ENCODE measurements at regions not wholly inside any gene's neighbourhood (a gene's known extent, or its start where the extent isn't known, plus 50 kb on each side); places are given as distances from the start of the nearest gene placed in this dataset.

GRCh38 chr18:56168049-56168781 is 470.2 kb downstream of the TXNL1 start:
- DNase-seq (no peak), ATAC-seq (replicated peaks in 1 of 4) (no peak)
- H3K36me3 Mint-ChIP-seq = no peaks in the 10 kb centered on the region
- Histone ChIP-seq H3K4me1 (ENCODE audit: control insufficient read depth in 1 of 2, extremely low read depth in 1 of 2, insufficient read depth in 2 of 2, low read length in 2 of 2) (no peaks in the 10 kb centered on the region), H3K36me3 (ENCODE audit: control insufficient read depth in 2 of 2, extremely low read depth in 1 of 2, insufficient read depth in 1 of 2, low read length in 1 of 2) (no peaks in the 10 kb centered on the region), H3K4me3 (ENCODE audit: control insufficient read depth in 1 of 2, extremely low read depth in 1 of 2, low read length in 1 of 2) (no peak overlapping the region), H3K27me3 (replicated peaks in 1 of 2; ENCODE audit: control insufficient read depth in 2 of 2, extremely low read depth in 1 of 2, insufficient read depth in 2 of 2, low read length in 1 of 2) (no peaks in the 10 kb centered on the region), H3K27ac (ENCODE audit: low read length) (no peak overlapping the region), H3K9me3 (no peaks in the 10 kb centered on the region)
- H3K9me3 Mint-ChIP-seq = peaks cover 0 to 4% (median 3%) of the 10 kb centered on the region in 3 donors
- H3K27ac Mint-ChIP-seq = no peak overlapping the region
- no peak overlapping the region for H3K4me3 Mint-ChIP-seq
- ChIA-PET CTCF (no interaction called here), POLR2A (no interaction called here)
- 75% methylated on average over 2 of the region's 5 CpGs for WGBS (ENCODE audit: insufficient coverage)
- H3K4me1 Mint-ChIP-seq = no peaks in the 10 kb centered on the region
- no peaks in the 10 kb centered on the region for H3K27me3 Mint-ChIP-seq

- POLR2A ChIA-PET = no interaction called here
Measured at GRCh38 chr18:56167366-56167765, 471.0 kb downstream of the TXNL1 start.

GRCh38 chr18:56166914-56167313 is 471.5 kb downstream of the TXNL1 start:
- H3K27me3 ChIP-seq (replicated peaks in 1 of 2; ENCODE audit: control insufficient read depth in 2 of 2, extremely low read depth in 1 of 2, insufficient read depth in 2 of 2, low read length in 1 of 2) = no peaks in the 10 kb centered on the region
- H3K4me3 ChIP-seq (ENCODE audit: control insufficient read depth in 1 of 2, extremely low read depth in 1 of 2, low read length in 1 of 2) = no peak overlapping the region
- no peak for ATAC-seq (replicated peaks in 1 of 4)
- H3K27ac ChIP-seq (ENCODE audit: low read length) = no peak overlapping the region
- no peak overlapping the region for H3K27ac Mint-ChIP-seq
- H3K4me1 ChIP-seq (ENCODE audit: control insufficient read depth in 1 of 2, extremely low read depth in 1 of 2, insufficient read depth in 2 of 2, low read length in 2 of 2) = no peaks in the 10 kb centered on the region
- ChIA-PET CTCF (no interaction called here), POLR2A (no interaction called here)
- H3K9me3 Mint-ChIP-seq = peaks cover 0 to 4% (median 3%) of the 10 kb centered on the region in 3 donors
- no peaks in the 10 kb centered on the region for H3K36me3 Mint-ChIP-seq
- no peak for DNase-seq
- H3K9me3 ChIP-seq = no peaks in the 10 kb centered on the region
- no peaks in the 10 kb centered on the region for H3K4me1 Mint-ChIP-seq
- H3K36me3 ChIP-seq (ENCODE audit: control insufficient read depth in 2 of 2, extremely low read depth in 1 of 2, insufficient read depth in 1 of 2, low read length in 1 of 2) = no peaks in the 10 kb centered on the region
- no peaks in the 10 kb centered on the region for H3K27me3 Mint-ChIP-seq
- H3K4me3 Mint-ChIP-seq = no peak overlapping the region

More at GRCh38 chr18:56167366-56167765, 471.0 kb downstream of the TXNL1 start:
- Histone ChIP-seq H3K36me3 (ENCODE audit: control insufficient read depth in 2 of 2, extremely low read depth in 1 of 2, insufficient read depth in 1 of 2, low read length in 1 of 2) (no peaks in the 10 kb centered on the region), H3K9me3 (no peaks in the 10 kb centered on the region), H3K27ac (ENCODE audit: low read length) (no peak overlapping the region), H3K27me3 (replicated peaks in 1 of 2; ENCODE audit: control insufficient read depth in 2 of 2, extremely low read depth in 1 of 2, insufficient read depth in 2 of 2, low read length in 1 of 2) (no peaks in the 10 kb centered on the region), H3K4me1 (ENCODE audit: control insufficient read depth in 1 of 2, extremely low read depth in 1 of 2, insufficient read depth in 2 of 2, low read length in 2 of 2) (no peaks in the 10 kb centered on the region), H3K4me3 (ENCODE audit: control insufficient read depth in 1 of 2, extremely low read depth in 1 of 2, low read length in 1 of 2) (no peak overlapping the region)
- Mint-ChIP-seq H3K9me3 (peaks cover 0 to 4% (median 3%) of the 10 kb centered on the region in 3 donors), H3K4me1 (no peaks in the 10 kb centered on the region), H3K27ac (no peak overlapping the region), H3K27me3 (no peaks in the 10 kb centered on the region), H3K36me3 (no peaks in the 10 kb centered on the region), H3K4me3 (no peak overlapping the region)
- CTCF ChIA-PET = no interaction called here
- no peak for DNase-seq
- no peak for ATAC-seq (replicated peaks in 1 of 4)
- 93% methylated on average over 2 of the region's 4 CpGs for WGBS (ENCODE audit: insufficient coverage)

- Mint-ChIP-seq H3K4me3 (no peak overlapping the region), H3K27me3 (no peaks in the 10 kb centered on the region), H3K27ac (no peak overlapping the region), H3K4me1 (no peaks in the 10 kb centered on the region), H3K36me3 (no peaks in the 10 kb centered on the region), H3K9me3 (peaks cover 0 to 4% (median 3%) of the 10 kb centered on the region in 3 donors)
- no peak for DNase-seq
- ChIA-PET POLR2A (no interaction called here), CTCF (no interaction called here)
- H3K27ac ChIP-seq (ENCODE audit: low read length) = no peak overlapping the region
- no peaks in the 10 kb centered on the region for H3K4me1 ChIP-seq (ENCODE audit: control insufficient read depth in 1 of 2, extremely low read depth in 1 of 2, insufficient read depth in 2 of 2, low read length in 2 of 2)
- no peaks in the 10 kb centered on the region for H3K9me3 ChIP-seq
- H3K36me3 ChIP-seq (ENCODE audit: control insufficient read depth in 2 of 2, extremely low read depth in 1 of 2, insufficient read depth in 1 of 2, low read length in 1 of 2) = no peaks in the 10 kb centered on the region
- WGBS (ENCODE audit: insufficient coverage) = 84% methylated on average over 3 of the region's 5 CpGs
- ATAC-seq (replicated peaks in 1 of 4) = no peak
- no peak overlapping the region for H3K4me3 ChIP-seq (ENCODE audit: control insufficient read depth in 1 of 2, extremely low read depth in 1 of 2, low read length in 1 of 2)
- H3K27me3 ChIP-seq (replicated peaks in 1 of 2; ENCODE audit: control insufficient read depth in 2 of 2, extremely low read depth in 1 of 2, insufficient read depth in 2 of 2, low read length in 1 of 2) = no peaks in the 10 kb centered on the region
Measured at GRCh38 chr18:56165601-56166355, 472.6 kb downstream of the TXNL1 start.

GRCh38 chr18:56162311-56163265 is 475.8 kb downstream of the TXNL1 start:
- H3K27ac Mint-ChIP-seq = no peak overlapping the region
- H3K36me3 Mint-ChIP-seq = no peaks in the 10 kb centered on the region
- Histone ChIP-seq H3K4me3 (ENCODE audit: control insufficient read depth in 1 of 2, extremely low read depth in 1 of 2, low read length in 1 of 2) (no peak overlapping the region), H3K27ac (ENCODE audit: low read length) (no peak overlapping the region), H3K36me3 (ENCODE audit: control insufficient read depth in 2 of 2, extremely low read depth in 1 of 2, insufficient read depth in 1 of 2, low read length in 1 of 2) (no peaks in the 10 kb centered on the region), H3K4me1 (ENCODE audit: control insufficient read depth in 1 of 2, extremely low read depth in 1 of 2, insufficient read depth in 2 of 2, low read length in 2 of 2) (no peaks in the 10 kb centered on the region), H3K27me3 (replicated peaks in 1 of 2; ENCODE audit: control insufficient read depth in 2 of 2, extremely low read depth in 1 of 2, insufficient read depth in 2 of 2, low read length in 1 of 2) (no peaks in the 10 kb centered on the region), H3K9me3 (no peaks in the 10 kb centered on the region)
- H3K4me1 Mint-ChIP-seq = no peaks in the 10 kb centered on the region
- CTCF ChIA-PET = interaction anchor here in 1 of 2 donors (0.6 kb wide), 1 partner anchor 266 kb away, joined by 7 read pairs; no protein-coding TSS in a partner anchor
- no peak for DNase-seq
- H3K4me3 Mint-ChIP-seq = no peak overlapping the region
- POLR2A ChIA-PET = no interaction called here
- WGBS (ENCODE audit: insufficient coverage) = no CpG with 5 or more reads among the region's 5 CpGs
- peaks cover 0 to 3% (median 0%) of the 10 kb centered on the region in 3 donors for H3K9me3 Mint-ChIP-seq
- H3K27me3 Mint-ChIP-seq = no peaks in the 10 kb centered on the region
- ATAC-seq (replicated peaks in 1 of 4) = no peak

GRCh38 chr18:56161566-56162260 is 476.7 kb downstream of the TXNL1 start:
- no peak overlapping the region for H3K27ac Mint-ChIP-seq
- H3K9me3 Mint-ChIP-seq = peaks cover 0 to 3% (median under 1%) of the 10 kb centered on the region in 3 donors
- Histone ChIP-seq H3K4me1 (ENCODE audit: control insufficient read depth in 1 of 2, extremely low read depth in 1 of 2, insufficient read depth in 2 of 2, low read length in 2 of 2) (no peaks in the 10 kb centered on the region), H3K4me3 (ENCODE audit: control insufficient read depth in 1 of 2, extremely low read depth in 1 of 2, low read length in 1 of 2) (no peak overlapping the region), H3K9me3 (no peaks in the 10 kb centered on the region), H3K36me3 (ENCODE audit: control insufficient read depth in 2 of 2, extremely low read depth in 1 of 2, insufficient read depth in 1 of 2, low read length in 1 of 2) (no peaks in the 10 kb centered on the region), H3K27ac (ENCODE audit: low read length) (no peak overlapping the region), H3K27me3 (replicated peaks in 1 of 2; ENCODE audit: control insufficient read depth in 2 of 2, extremely low read depth in 1 of 2, insufficient read depth in 2 of 2, low read length in 1 of 2) (no peaks in the 10 kb centered on the region)
- ChIA-PET POLR2A (no interaction called here), CTCF (no interaction called here)
- H3K27me3 Mint-ChIP-seq = no peaks in the 10 kb centered on the region
- 67% methylated on average over 1 of the region's 6 CpGs for WGBS (ENCODE audit: insufficient coverage)
- H3K4me3 Mint-ChIP-seq = no peak overlapping the region
- no peaks in the 10 kb centered on the region for H3K4me1 Mint-ChIP-seq
- DNase-seq (no peak), ATAC-seq (replicated peaks in 1 of 4) (no peak)
- H3K36me3 Mint-ChIP-seq = no peaks in the 10 kb centered on the region
